Left renal cortex interstitium (tissue), 4 donors: ENCODE measurements at regions not wholly inside any gene's neighbourhood (a gene's known extent, or its start where the extent isn't known, plus 50 kb on each side); places are given as distances from the start of the nearest gene placed in this dataset.

Experiments used
- DNase-seq, 4 donors: peaks; one replicate each; pipeline ENCODE4 v3.0.0-alpha.2; 2013; ENCODE audit warnings: low read depth in 4 of 4, low spot score in 2 of 4, missing footprints in 1 of 4

DNA sequence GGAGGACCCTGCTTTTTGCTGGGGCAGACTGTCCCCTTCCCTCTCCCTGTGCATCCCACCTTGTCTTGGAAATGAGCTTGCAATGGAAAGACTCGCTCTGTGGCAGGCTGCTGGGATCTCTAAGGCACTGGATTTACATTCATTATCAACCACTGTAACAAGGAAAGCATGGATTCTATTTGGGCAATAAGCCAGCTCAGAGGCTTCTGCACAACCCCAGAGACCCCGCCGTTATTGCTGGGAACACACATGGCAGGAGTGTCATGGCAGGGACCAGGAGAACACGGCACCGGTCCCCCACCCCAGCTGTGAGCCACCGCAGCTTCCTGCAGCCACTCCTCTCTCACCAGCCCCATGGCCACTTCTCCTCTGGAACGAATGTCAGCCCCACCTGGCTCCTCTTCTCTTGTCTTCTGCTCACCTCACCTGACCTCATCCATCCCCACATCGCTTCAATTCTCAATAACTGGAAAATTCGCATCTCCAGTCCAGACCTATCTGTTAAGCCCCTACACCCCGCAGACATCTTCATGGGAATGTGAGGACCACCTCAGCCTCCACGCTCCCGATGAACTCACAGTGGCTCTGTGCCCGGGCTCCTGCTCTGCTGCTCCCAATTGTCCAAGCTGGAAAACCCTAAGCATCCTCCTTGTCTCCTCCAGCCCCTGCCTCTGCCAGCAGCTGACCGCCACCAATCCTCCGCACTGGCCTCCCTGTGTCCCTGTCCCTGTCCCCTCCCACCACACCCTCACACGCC is 181.5 kb downstream of the USP12 start:
- DNase-seq = no peak

DNA sequence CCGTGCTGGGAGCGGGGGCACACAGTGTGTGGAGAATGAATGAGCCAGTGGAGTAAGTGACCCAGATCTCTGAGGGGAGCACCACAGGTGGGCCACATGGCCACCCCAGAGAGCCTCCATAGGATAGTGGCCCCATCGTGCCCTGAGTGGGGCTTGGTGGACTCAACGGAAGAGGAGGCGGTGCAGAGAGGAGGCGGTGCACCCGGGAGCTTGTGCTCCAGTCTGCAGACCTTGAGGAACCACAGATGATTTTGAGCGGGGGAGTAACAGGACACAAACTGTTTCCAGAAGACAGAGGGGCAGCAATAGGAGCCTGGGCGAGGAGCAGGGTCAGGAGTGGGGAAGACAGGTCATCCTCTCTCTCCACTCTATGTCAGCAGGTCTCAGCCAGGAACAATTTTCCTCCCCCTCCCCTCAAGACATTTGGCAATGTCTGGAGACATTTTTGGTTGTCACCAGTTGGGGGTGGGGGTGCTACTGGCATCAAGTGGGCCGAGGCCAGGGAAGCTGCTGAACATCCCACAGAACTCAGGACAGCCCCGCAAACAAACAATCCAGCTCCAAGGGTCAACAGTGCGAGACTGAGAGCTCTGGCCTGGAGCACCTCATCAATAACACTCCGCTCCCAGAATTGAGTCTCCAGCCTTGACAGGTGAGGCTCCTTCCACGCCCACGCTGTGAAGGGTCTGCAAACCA is 182.2 kb downstream of the USP12 start:
- DNase-seq = no peak

DNA sequence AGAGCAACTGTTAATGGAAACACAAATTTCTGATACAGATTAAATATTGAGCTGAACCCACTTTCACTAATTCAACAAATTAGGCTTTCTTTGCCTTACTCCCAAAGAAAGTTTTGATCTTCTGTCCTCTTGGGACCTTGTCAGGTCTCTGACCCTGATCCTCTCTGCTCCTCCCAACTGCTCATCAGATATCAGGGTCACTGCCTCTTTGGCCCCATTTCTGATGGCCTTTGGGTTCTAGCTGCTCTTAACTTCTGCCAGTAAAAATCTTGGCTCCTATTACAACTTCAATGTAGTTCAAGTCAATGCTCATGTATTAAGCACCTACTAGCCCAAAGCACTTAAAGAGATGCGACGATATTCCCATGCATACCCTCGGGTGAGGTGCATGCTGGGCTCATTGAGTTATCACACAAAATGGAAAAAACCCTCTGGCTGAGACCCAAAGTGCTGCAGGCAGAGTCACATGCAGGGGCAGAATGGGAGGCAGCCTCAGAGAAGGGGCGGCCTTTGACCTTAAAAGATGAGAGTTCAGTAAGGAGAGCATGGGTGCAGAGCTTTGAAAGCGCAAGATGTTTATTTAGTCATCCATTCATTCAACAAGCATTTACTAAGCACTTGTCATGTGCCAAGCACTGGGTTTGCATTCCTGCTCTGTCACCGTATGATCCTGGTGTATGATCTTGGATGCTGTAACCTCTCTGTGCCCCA is 183.4 kb downstream of the USP12 start:
- no peak for DNase-seq

DNA sequence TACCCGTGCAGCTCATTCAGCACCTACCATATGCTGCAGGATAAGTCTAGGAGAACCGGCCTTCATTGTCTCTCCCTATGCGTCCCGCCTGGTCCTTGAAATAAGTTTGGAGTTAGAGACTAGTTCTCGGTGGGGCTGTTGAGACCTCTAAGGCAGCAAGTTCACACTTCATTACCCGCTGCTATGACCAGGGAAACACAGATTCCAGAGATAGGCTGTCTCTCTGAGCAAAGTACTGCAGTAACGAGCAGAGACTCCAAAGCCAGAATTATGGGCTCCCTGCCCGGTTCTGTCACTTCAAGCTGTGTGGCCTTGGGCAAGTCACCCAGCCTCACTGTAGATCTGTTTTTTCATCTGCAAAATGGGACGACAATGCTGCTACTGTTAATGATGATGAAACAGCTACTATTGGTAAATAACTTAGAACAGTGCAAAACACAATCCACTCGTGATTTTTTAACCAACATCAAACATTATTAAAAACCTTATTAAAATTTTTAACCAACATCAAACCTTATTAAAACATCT is 184.1 kb downstream of the USP12 start:
- no peak for DNase-seq

DNA sequence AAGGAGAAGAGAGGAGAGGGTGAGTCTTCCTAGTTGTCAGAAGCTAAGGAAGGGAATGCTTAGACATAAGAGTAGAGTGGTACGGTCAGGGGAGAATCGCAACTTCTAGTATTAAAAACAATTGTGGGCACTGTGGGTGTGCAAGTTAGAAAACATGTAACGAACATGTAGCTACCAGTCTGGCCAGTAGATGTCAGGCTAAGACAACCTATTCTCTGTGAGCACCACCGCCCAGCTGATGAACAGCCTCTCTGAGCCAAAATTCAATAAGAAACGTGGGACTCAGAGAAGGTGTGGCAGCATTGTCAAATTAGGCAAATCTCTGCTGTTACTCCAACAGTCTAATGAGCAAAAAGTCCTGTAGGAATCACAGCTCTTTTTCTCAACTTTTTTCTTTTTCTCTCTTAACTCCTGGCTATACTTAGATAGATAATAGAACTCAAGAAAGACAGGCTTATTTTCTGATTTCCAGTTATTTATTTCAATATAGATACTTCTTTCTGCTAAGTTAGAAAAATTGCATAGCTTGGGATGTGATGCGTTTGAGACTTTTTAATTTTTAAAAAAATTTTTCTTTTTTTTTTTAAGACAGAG is 186.2 kb downstream of the USP12 start:
- DNase-seq = peak in 3 of 4 donors; percentile 52 to 63 (median 58)

DNA sequence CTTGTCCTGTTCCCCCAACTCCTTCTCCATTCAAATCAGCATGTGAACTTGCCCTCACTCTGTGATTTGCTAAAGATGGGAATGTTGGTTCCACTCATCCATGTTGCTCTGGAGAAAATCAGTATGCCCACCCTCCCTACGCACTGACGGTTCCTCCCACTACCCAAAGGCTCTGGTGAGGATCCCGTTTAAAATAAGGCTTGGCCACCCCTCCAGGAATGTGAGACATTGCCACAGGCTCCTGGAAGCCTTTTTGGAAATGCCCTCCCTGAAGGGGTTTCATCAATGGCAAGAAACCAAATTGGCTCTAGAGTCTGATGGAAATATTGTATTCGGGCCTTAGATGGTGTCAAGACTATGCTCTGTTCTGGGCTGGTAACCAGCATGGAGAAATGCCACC is 187.3 kb downstream of the USP12 start:
- no peak for DNase-seq

DNA sequence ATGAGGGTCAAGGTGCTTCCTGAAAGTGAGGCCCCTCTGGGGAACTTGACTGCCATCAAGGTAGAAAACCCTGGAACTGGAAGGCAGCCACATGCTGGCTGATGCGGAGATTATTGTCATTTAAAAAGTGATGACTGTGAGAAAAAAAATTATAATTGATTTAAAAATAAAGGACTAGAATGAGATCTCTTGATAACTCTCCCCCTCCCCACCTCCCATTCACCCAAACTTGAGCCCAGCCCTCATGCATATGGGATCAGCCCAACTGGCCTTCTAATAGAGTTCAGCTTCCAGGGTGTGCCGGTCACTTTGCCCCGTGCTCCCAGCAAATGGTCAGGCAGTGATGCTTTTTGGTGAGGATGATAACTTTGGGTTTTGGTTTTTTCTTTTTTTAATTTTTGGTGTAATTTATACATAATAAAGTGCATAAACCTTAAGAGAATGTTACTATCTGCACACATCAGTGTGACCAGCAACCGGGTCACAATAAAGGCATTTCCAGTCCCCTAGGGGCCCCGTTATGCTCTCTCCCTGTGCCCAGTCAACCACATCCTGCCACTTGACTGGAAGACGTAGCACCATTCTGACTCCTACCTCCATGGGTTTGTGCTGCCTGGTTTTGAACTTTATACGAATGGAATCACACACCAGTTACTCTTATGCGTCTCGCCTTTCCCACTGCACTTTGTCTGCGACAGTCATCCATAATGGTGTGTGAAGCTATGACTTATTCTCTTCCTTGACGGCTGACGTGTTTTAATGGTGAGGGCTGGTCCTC is 187.9 kb downstream of the USP12 start:
- DNase-seq = no peak

DNA sequence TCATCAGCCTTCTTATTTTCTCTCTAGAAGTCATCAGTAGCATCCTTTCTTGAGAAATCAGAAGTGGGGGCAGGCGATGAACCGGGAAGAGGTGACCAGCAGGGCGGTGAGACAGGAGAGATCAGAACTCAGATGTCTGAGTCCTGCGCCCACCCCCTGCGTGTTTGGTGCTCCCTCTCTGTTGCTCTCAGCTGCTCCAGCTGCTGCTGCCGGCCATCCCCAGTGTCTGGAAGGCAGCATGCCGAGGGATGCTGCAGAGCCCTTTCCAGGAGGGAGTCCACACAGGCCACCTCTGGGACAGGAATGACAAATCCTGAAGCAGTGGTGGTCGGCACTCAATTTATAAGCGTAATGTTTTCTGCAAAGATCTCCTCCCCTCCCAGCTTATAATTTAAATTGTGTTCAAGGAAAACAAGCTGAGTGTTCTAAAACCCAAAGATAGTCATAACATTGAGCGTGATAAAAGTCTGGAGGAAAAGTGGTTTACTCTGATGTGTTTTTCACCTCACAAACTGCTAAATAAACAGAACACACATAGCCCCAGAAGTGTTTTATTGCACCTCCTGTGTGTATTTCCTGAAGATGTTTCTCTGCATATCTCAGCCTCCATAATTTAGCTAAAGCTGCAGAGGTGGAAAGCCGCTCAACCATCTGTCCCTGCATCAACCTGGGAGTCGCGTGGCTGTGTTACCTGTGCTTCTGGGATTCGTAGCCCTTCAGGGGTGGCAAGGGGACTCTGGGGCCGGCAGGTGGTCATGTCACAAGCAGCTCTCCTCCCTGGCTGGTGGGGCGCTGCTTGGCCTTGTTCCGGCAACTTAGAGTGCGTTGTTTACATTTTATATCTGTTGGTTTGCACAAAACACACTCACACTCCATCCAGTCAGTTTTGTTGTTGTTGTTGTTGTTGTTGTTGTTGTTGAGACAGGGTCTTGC is 191.2 kb downstream of the USP12 start:
- DNase-seq = no peak

DNA sequence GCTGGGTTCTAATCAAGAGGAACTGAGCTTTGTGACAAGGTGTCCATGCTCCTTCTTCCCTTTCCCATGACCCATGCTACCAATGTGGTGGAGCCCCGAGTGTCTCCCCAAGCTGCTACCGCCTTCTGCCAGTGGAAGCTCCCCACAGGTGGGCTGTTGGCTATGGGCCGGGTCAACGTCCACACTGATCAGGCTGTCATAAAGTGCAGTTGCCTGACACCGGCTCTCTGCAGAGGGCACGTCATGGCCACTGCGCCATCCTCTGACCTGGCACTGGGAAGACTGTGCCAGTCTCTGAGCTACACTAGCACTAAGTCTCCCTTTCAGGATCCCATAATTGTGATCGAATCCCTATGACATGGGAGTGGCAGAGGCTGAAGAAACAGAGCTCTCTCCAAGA is 192.3 kb downstream of the USP12 start:
- no peak for DNase-seq

DNA sequence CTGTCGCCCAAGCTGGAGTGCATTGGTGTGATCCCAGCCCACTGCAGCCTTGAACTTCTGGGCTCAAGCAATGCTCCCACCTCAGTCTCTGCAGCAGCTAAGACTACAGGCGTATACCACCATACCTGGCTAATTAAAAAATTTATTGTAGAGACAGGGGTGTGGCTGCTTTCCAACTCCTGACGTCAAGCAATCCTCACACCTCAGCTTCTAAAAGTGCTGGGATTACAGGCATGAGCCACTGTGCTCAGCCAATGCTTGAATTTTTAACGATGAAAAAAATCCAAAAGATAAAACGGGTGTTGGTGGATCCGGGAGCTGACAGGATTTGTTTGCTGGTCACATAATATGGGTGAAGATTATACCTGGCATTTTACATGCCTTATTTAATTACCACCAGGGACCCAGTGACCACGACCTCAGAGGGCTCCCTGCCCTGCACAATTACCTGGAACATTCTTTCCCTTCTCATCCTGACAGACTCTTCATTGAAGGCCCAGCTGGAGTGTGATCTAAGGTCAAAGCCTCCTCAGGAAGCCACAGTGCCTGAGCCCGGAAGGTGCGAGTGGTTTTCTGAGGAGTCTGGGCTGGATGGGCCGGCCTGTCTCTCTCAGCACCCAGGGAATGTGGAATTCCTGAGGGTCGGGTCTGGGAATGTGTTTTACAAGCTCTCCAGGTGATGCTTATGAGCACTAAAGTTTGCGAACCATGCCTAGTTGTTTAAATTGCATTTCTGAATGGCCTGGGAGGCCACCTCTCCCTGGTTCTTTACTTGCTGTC is 193.3 kb downstream of the USP12 start:
- no peak for DNase-seq

DNA sequence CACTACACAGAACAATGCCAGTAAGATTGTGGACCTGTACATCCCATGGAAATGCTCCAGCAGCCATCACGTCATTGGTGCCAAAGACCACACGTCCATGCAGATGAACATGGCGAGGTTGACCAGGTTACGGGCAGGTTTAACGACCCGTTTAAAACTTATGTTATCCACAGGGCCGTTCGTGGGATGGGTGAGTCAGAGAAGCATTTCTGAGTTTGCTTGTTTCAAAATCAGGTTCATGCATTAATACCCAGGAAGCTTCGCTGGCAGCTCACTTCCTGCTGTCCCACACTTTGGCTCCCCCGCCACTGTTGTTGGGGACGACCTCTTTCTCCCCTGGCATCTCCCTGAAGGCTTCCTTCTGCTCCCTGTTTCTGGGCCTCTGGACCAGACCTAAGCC is 194.1 kb downstream of the USP12 start:
- no peak for DNase-seq

DNA sequence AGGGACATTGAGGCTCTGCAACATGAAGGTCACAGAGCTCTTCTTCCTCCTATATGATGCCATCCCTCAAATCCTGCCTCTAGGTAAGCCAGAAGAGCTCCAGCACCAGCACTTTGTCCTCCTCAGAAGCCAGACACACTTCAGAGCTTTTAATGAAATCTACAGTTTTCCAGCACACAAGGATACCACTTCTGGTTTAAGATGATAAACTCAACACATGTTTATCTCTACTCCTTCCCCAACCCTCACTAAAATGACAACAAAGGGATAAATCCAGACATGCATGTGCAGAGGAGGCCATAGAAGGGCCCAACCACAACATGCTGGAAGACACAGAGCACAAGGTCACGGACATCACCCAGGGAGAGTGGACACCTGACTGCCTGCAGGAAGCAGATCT is 195.3 kb downstream of the USP12 start:
- no peak for DNase-seq

DNA sequence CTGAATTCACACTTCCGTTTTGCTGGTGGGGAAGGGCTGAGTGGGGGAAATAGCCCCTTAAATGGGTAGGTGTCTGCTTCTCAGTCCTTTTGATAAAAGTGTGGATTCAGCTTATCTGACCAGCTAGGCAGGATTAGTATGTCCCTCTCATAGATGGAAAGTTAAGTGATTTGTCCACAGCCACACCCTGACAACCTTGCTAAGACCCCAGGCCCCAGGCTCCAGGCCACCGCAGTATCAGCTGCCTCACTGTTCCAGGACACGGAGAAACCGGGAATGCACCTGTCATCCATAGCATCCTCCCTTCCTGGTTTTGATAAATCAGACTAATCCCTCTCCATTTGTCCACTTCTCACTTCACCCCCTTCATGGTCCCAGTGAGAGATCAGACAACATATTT is 197.7 kb downstream of the USP12 start:
- DNase-seq = no peak

DNA sequence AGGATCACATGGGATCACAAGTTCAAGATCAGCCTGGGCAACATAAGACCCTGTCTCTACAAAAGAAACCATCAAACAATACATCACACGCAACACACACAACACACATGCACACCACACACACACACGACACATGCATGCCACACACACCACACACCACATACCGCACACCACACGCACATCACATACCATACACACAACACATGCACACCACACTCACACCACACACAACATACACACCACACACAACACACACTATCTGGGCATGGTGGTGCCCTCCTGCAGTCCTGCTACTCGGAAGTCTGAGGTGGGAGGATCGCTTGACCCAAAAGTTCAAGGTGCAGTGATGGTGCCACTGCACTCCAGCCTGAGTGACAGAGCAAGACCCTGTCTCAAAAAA is 198.3 kb downstream of the USP12 start:
- no peak for DNase-seq

DNA sequence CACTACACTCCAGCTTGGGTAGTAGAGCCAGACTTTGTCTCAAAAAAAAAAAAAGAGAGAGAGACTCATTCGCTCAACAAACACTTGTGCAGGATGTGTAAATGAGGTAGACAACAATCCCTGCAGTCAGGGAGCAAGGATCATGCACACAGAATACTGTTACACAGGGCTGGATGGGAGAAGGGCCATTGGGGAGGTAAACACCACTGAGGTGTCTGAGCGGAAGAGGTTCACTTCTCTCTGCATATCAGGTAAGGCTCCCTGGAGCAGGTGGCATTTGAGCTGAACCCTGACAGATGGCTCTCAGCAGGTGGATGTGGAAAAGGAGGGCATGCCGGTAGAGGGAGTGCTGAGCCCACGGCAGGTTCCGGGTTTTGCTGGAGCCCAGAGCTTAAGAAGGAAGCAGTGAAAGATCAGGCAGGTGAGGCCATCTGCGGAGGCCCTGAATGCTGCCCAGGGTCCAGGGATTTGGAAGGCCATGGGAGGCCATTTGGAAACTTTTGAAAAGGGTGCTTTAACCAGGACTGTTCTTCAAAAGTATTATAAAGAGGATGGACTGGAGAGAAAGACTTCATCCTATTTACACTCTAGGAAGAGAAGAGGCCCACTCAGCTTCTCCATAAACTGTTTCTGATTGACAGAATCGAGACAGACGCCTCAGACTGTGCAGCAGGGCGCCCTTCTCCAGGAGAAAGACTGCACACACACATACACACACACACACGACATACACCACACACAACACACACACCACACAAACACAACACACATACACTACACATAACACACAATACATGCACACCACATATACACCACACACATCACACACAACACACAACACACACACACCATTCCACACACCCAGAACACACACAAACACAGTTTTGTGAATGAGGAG is 199.4 kb downstream of the USP12 start:
- no peak for DNase-seq

DNA sequence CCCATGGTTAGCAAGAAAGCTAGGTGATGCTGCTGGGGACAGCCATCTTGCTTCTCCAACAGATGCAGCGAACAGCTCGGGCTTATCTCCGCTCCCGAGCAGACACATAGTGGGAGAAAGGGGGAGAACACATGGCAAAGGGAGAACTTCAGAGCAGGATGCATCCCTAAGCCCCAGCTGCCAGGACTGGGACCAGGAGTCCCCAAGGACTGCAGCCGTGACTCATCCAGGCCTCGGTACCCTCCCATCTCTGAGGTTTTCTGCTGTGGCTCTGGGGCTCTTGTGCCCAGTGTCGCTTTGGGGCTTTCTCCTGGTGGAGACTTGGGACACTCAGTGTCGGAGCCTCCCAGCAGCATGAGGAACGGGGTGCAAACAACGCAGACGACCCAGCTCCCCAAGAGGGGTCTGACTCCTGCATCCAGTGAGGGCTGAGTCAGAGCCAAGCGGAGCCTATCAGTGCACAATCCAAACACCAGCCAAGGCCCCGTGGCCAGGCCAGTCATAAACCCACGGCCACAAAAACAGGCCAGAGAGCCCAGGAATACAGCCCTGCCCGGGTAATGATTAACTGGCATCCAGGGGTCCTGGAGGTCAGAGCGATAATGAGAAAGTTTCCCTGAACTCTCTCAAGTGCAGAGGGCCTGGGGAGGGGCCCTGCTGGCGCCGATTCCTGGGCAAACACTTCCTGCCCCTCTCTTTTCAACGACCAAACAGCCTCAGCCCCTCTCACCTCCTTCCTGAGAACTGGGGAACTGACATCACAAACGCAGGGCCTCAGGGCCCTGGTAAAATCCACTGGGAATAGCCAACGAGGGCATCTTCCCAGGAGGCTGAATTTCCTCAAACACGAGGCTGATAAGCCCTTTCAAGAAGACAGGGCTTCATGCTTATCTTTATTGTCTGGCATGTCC is 202.9 kb downstream of the USP12 start:
- DNase-seq = no peak
